GM23338 (cell line): ENCODE measurements at regions not wholly inside any gene's neighbourhood (a gene's known extent, or its start where the extent isn't known, plus 50 kb on each side); places are given as distances from the start of the nearest gene placed in this dataset.

ENCODE experiments used
- ATAC-seq: fragments of 200-7000 bp; cut with Tn5 transposase; 3 replicates; pipeline ENCODE4 v1.9.1; 2020
- DNase-seq: peaks from one replicate; pipeline ENCODE4 v3.0.0-alpha.2; 2015; ENCODE audit warnings: low spot score
- H2AFZ ChIP-seq: fragments of 200-600 bp; sonication (generic); 2 replicates; pipeline ENCODE4 v1.8.0; 2016; ENCODE audit warnings: antibody characterized with exemption, mild to moderate bottlenecking, moderate library complexity
- H3F3A ChIP-seq: fragments of 200-600 bp; sonication (generic); replicated peaks from 2 replicates; pipeline ENCODE4 v1.8.0; 2017; ENCODE audit warnings: antibody characterized with exemption, mixed run types, low read depth
- H3K27ac ChIP-seq: fragments of 200-600 bp; sonication (generic); 2 replicates; pipeline ENCODE4 v1.6.1; 2016; ENCODE audit warnings: low read depth
- H3K27me3 ChIP-seq: fragments of 200-600 bp; sonication (generic); 2 replicates; pipeline ENCODE4 v1.8.0; 2016; ENCODE audit warnings: mild to moderate bottlenecking, mixed run types, moderate library complexity; ENCODE audit not compliant: insufficient read depth
- H3K36me3 ChIP-seq: fragments of 200-600 bp; sonication (generic); 2 replicates; pipeline ENCODE4 v1.8.0; 2016; ENCODE audit warnings: mild to moderate bottlenecking; ENCODE audit not compliant: insufficient read depth
- H3K4me1 ChIP-seq: fragments of 200-600 bp; sonication (generic); 2 replicates; pipeline ENCODE4 v1.8.0; 2016; ENCODE audit warnings: mild to moderate bottlenecking, moderate library complexity; ENCODE audit not compliant: insufficient read depth
- H3K4me2 ChIP-seq: fragments of 200-600 bp; sonication (generic); 2 replicates; pipeline ENCODE4 v1.7.1; 2017; ENCODE audit warnings: mixed run types
- H3K4me3 ChIP-seq: fragments of 200-600 bp; sonication (generic); 2 replicates; pipeline ENCODE4 v1.6.1; 2016; ENCODE audit warnings: mixed run types
- H3K79me2 ChIP-seq: fragments of 200-600 bp; sonication (generic); replicated peaks from 2 replicates; pipeline ENCODE4 v1.8.0; 2017; ENCODE audit warnings: mild to moderate bottlenecking; ENCODE audit not compliant: insufficient read depth
- H3K9me2 ChIP-seq: fragments of 200-600 bp; sonication (generic); 2 replicates; pipeline ENCODE4 v1.8.0; 2017; ENCODE audit not compliant: insufficient read depth
- H4K20me1 ChIP-seq: fragments of 200-600 bp; sonication (generic); replicated peaks from 2 replicates; pipeline ENCODE4 v1.8.0; 2017; ENCODE audit warnings: mild to moderate bottlenecking; ENCODE audit not compliant: insufficient read depth
- H3K27ac Mint-ChIP-seq: 2 replicates; pipeline ENCODE4 v1.8.0; 2020; ENCODE audit warnings: inconsistent platforms, mild to moderate bottlenecking, moderate library complexity, mixed read lengths
- H3K27me3 Mint-ChIP-seq: 3 replicates; pipeline ENCODE4 v1.8.0; 2022; ENCODE audit warnings: low read depth, mild to moderate bottlenecking, moderate library complexity, mixed read lengths, inconsistent platforms; ENCODE audit not compliant: insufficient read depth, poor library complexity
- H3K36me3 Mint-ChIP-seq: 3 replicates; pipeline ENCODE4 v1.8.0; 2021; ENCODE audit warnings: low read depth, mild to moderate bottlenecking, inconsistent platforms, moderate library complexity, mixed read lengths
- H3K4me1 Mint-ChIP-seq: 3 replicates; pipeline ENCODE4 v1.8.0; 2020; ENCODE audit warnings: mild to moderate bottlenecking, inconsistent platforms, mixed read lengths
- H3K4me3 Mint-ChIP-seq: 3 replicates; pipeline ENCODE4 v1.8.0; 2021; ENCODE audit warnings: moderate library complexity, mild to moderate bottlenecking, inconsistent platforms, mixed read lengths
- H3K9me3 Mint-ChIP-seq: 3 replicates; pipeline ENCODE4 v1.8.0; 2020; ENCODE audit warnings: moderate library complexity, mild to moderate bottlenecking, inconsistent platforms, mixed read lengths
- EZH2 ChIP-seq: fragments of 200-600 bp; sonication (generic); IDR thresholded peaks from one replicate; pipeline ENCODE4 v1.8.0; 2017; ENCODE audit warnings: antibody characterized with exemption, mild to moderate bottlenecking, low read depth; ENCODE audit not compliant: unreplicated experiment
- EZH2phosphoT487 ChIP-seq: fragments of 200-600 bp; sonication (generic); IDR thresholded peaks from one replicate; pipeline ENCODE4 v1.8.1; 2018; ENCODE audit warnings: antibody characterized with exemption; ENCODE audit not compliant: unreplicated experiment
- JUNB ChIP-seq: IDR thresholded peaks from one replicate; pipeline ENCODE4 v1.6.1; 2016; ENCODE audit warnings: antibody characterized with exemption; ENCODE audit not compliant: unreplicated experiment
- NANOG ChIP-seq: IDR thresholded peaks from 2 replicates; pipeline ENCODE4 v1.6.1; 2016; ENCODE audit warnings: antibody characterized with exemption, borderline replicate concordance
- POLR2AphosphoS5 ChIP-seq: IDR thresholded peaks from 2 replicates; pipeline ENCODE4 v1.6.1; 2016; ENCODE audit warnings: antibody characterized with exemption, low read depth
- REST ChIP-seq: IDR thresholded peaks from one replicate; pipeline ENCODE4 v1.6.1; 2018; ENCODE audit warnings: antibody characterized with exemption; ENCODE audit not compliant: unreplicated experiment
- STAT1 ChIP-seq: IDR thresholded peaks from one replicate; pipeline ENCODE4 v1.6.1; 2016; ENCODE audit warnings: antibody characterized with exemption; ENCODE audit not compliant: unreplicated experiment
- ZNF114 ChIP-seq: fragments of 250-450 bp; sonication (Bioruptor Pico); IDR thresholded peaks from 2 replicates; pipeline ENCODE4 v1.5.0; 2020; ENCODE audit warnings: mild to moderate bottlenecking, moderate library complexity
- ZNF331 ChIP-seq: fragments of 250-450 bp; sonication (Bioruptor Pico); IDR thresholded peaks from 2 replicates; pipeline ENCODE4 v1.5.0; 2020; ENCODE audit warnings: low read depth, mild to moderate bottlenecking, moderate library complexity
- ZNF462 ChIP-seq: fragments of 250-450 bp; sonication (Bioruptor Pico); IDR thresholded peaks from 2 replicates; pipeline ENCODE4 v1.5.0; 2020; ENCODE audit warnings: mild to moderate bottlenecking, moderate library complexity
- TF ChIP-seq, protein P1 (sequence below), 2 experiments: fragments of 200-600 bp in 1 of 2; sonication (generic) in 1 of 2; conservative IDR thresholded peaks; 2 replicates each; pipeline versions ENCODE4 v1.5.1 to v1.6.1; 2016 to 2017; ENCODE audit warnings: antibody characterized with exemption in 2 of 2, low read depth in 2 of 2, mild to moderate bottlenecking in 2 of 2, moderate library complexity in 1 of 2
- TF ChIP-seq, protein P2 (sequence below): IDR thresholded peaks from 2 replicates; pipeline ENCODE4 v1.6.1; 2016; ENCODE audit warnings: antibody characterized with exemption

DNA sequence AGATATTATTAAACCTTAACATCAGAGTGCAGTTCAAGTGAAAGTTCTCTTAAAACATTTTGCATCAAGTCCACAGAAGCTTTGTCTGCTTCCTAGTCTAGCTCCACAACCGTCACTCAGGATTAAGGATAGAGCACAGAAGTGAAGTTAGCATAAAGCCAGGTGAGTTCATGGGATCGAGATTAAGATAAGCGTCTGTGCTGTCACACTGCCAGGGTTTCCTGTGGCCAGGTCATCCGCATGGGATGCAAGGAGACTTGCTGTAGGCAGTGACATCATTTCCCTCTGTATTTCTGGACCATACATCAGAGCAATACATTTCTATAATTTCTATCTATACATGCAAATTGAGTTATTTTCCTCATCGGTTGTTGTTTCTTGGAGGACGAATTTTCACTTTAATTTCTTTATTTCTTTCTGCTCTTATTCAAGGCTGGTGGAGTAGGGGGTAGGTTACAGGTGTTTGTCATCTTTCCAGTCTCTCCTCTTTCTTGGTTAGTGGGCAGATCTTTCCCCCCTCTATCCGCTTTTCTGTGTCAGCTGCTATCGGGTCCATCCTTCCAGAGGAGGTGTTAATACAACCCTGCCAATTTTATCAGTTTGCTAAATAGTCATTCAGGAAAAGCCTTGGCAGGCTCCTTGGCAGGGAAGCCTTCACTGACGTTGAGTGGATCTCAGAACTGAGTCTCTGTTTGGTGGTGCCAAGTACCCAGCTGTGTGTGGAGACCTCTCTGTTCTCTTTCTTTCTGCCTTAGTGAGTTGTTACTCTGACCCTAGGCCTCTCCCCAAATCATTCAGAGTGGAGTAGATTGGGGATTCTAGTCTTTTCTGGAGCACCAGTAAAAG lies 307.6 kb upstream of the MAP3K7 start:
- Mint-ChIP-seq H3K27me3 (no peaks in the 10 kb centered on the region), H3K4me1 (peaks cover 37% of the 10 kb centered on the region), H3K9me3 (no peaks in the 10 kb centered on the region), H3K27ac (no peak overlapping the region), H3K4me3 (no peak overlapping the region), H3K36me3 (no peaks in the 10 kb centered on the region)
- H3K4me2 ChIP-seq: no peak overlapping the region
- no peak for DNase-seq
- H3K4me1 ChIP-seq: peaks cover 12% of the 10 kb centered on the region
- H3K9me2 ChIP-seq: no peaks in the 10 kb centered on the region
- H3K79me2 ChIP-seq: no peaks in the 10 kb centered on the region
- H3K4me3 ChIP-seq: no peak overlapping the region
- TF ChIP-seq, protein P1, sequence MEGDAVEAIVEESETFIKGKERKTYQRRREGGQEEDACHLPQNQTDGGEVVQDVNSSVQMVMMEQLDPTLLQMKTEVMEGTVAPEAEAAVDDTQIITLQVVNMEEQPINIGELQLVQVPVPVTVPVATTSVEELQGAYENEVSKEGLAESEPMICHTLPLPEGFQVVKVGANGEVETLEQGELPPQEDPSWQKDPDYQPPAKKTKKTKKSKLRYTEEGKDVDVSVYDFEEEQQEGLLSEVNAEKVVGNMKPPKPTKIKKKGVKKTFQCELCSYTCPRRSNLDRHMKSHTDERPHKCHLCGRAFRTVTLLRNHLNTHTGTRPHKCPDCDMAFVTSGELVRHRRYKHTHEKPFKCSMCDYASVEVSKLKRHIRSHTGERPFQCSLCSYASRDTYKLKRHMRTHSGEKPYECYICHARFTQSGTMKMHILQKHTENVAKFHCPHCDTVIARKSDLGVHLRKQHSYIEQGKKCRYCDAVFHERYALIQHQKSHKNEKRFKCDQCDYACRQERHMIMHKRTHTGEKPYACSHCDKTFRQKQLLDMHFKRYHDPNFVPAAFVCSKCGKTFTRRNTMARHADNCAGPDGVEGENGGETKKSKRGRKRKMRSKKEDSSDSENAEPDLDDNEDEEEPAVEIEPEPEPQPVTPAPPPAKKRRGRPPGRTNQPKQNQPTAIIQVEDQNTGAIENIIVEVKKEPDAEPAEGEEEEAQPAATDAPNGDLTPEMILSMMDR (conservative IDR thresholded peaks at IDR 0.05; ENCODE audit: low read depth in 2 of 2): no peak
- TF ChIP-seq ZNF462 (CRISPR knock-in tag) (no peak), EZH2 (no peak), ZNF114 (no peak), REST (no peak), JUNB (no peak), ZNF331 (CRISPR knock-in tag) (no peak), NANOG (no peak), EZH2phosphoT487 (no peak), POLR2AphosphoS5 (no peak), STAT1 (no peak)
- TF ChIP-seq, protein P2, sequence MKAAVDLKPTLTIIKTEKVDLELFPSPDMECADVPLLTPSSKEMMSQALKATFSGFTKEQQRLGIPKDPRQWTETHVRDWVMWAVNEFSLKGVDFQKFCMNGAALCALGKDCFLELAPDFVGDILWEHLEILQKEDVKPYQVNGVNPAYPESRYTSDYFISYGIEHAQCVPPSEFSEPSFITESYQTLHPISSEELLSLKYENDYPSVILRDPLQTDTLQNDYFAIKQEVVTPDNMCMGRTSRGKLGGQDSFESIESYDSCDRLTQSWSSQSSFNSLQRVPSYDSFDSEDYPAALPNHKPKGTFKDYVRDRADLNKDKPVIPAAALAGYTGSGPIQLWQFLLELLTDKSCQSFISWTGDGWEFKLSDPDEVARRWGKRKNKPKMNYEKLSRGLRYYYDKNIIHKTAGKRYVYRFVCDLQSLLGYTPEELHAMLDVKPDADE: no peak
- H3K27ac ChIP-seq: no peak overlapping the region
- H3F3A ChIP-seq: no peaks in the 10 kb centered on the region
- no peaks in the 10 kb centered on the region for H3K27me3 ChIP-seq
- H2AFZ ChIP-seq: no peak overlapping the region
- no peak for ATAC-seq
- no peaks in the 10 kb centered on the region for H3K36me3 ChIP-seq
- no peaks in the 10 kb centered on the region for H4K20me1 ChIP-seq
